Suprapubic skin (tissue), 4 donors: ENCODE measurements at regions not wholly inside any gene's neighbourhood (a gene's known extent, or its start where the extent isn't known, plus 50 kb on each side); places are given as distances from the start of the nearest gene placed in this dataset.

Source experiments
- DNase-seq, 2 donors: peaks; one replicate each; pipeline ENCODE4 v3.0.0-alpha.2; 2019; ENCODE audit warnings: low spot score in 2 of 2
- H3K27ac ChIP-seq: fragments of 200-600 bp; sonication (generic); one replicate; pipeline ENCODE4 v1.5.1; 2019
- H3K27me3 ChIP-seq: fragments of 200-600 bp; sonication (generic); one replicate; pipeline ENCODE4 v1.5.1; 2019
- H3K36me3 ChIP-seq: fragments of 200-600 bp; sonication (generic); one replicate; pipeline ENCODE4 v1.5.1; 2019
- H3K4me1 ChIP-seq: fragments of 200-600 bp; sonication (generic); one replicate; pipeline ENCODE4 v1.5.1; 2019
- H3K4me3 ChIP-seq: fragments of 200-600 bp; sonication (generic); one replicate; pipeline ENCODE4 v1.5.1; 2019; ENCODE audit warnings: mild to moderate bottlenecking
- H3K9me3 ChIP-seq: fragments of 200-600 bp; sonication (generic); one replicate; pipeline ENCODE4 v1.5.1; 2019
- CTCF ChIP-seq, 2 donors: fragments of 200-600 bp in 1 of 2; fragments of 450-650 bp in 1 of 2; sonication (generic) in 1 of 2; IDR thresholded peaks; one replicate each; pipeline ENCODE4 v1.5.1; 2016 to 2019; ENCODE audit warnings: antibody characterized with exemption in 2 of 2, mild to moderate bottlenecking in 1 of 2, moderate library complexity in 1 of 2
- EP300 ChIP-seq: sonication (generic); formaldehyde crosslinking; IDR thresholded peaks from one replicate; pipeline ENCODE4 v1.6.1; 2017; ENCODE audit warnings: antibody characterized with exemption
- POLR2A ChIP-seq, 2 donors: fragments of 450-650 bp; IDR thresholded peaks; one replicate each; pipeline ENCODE4 v1.6.1; 2017; ENCODE audit warnings: antibody characterized with exemption in 2 of 2, mild to moderate bottlenecking in 2 of 2, moderate library complexity in 2 of 2
- POLR2AphosphoS5 ChIP-seq, 3 donors: sonication (generic); formaldehyde crosslinking; IDR thresholded peaks; one replicate each; pipeline ENCODE4 v1.6.1; 2017; ENCODE audit warnings: antibody characterized with exemption in 3 of 3
- WGBS: methylation state at CpG from one replicate; pipeline ENCODE4 v1.1.5; 2018; 5-methylcytosine and 5-hydroxymethylcytosine counted together

GRCh38 chr2:129797489-129798300 lies 181.8 kb upstream of the RAB6C start:
- H3K27me3 ChIP-seq = peaks cover 15% of the 10 kb centered on the region
- H3K27ac ChIP-seq = no peak overlapping the region
- no peaks in the 10 kb centered on the region for H3K36me3 ChIP-seq
- TF ChIP-seq POLR2A (IDR thresholded peaks at IDR 0.05) (no peak), CTCF (IDR thresholded peaks at IDR 0.05) (no peak), POLR2AphosphoS5 (IDR thresholded peaks at IDR 0.05) (no peak), EP300 (no peak)
- no peak overlapping the region for H3K4me3 ChIP-seq
- no peaks in the 10 kb centered on the region for H3K9me3 ChIP-seq
- no peaks in the 10 kb centered on the region for H3K4me1 ChIP-seq
- no peak for DNase-seq
- WGBS = 83% methylated on average over 7 of the region's 16 CpGs

DNA sequence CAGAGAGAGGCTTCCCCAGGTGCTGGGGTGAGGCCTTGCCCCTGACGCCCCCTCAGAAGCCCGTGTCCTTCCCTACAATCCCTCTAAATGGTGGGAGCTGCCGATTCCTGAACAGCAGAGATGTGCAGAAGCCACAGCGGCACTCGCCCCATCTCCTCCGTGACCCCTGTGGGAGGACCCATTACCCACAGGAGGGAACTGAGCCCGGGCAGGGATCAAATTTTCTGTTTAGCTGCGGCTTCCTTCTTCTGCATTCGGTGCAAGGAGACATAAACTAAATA lies 181.2 kb upstream of the RAB6C start:
- H3K9me3 ChIP-seq = no peaks in the 10 kb centered on the region
- 99% methylated on average over 9 of the region's 9 CpGs for WGBS
- H3K27me3 ChIP-seq = peaks cover 15% of the 10 kb centered on the region
- no peaks in the 10 kb centered on the region for H3K4me1 ChIP-seq
- DNase-seq = no peak
- no peak for TF ChIP-seq POLR2A (IDR thresholded peaks at IDR 0.05)
- no peak for TF ChIP-seq CTCF (IDR thresholded peaks at IDR 0.05)
- TF ChIP-seq EP300 = no peak
- no peak for TF ChIP-seq POLR2AphosphoS5 (IDR thresholded peaks at IDR 0.05)
- no peak overlapping the region for H3K4me3 ChIP-seq
- no peak overlapping the region for H3K27ac ChIP-seq
- no peaks in the 10 kb centered on the region for H3K36me3 ChIP-seq

- no peak overlapping the region for H3K4me3 ChIP-seq
- no peak overlapping the region for H3K27ac ChIP-seq
- H3K36me3 ChIP-seq = no peaks in the 10 kb centered on the region
- H3K4me1 ChIP-seq = no peaks in the 10 kb centered on the region
- peaks cover 15% of the 10 kb centered on the region for H3K27me3 ChIP-seq
- no peak for DNase-seq
- TF ChIP-seq POLR2A (IDR thresholded peaks at IDR 0.05) (no peak), POLR2AphosphoS5 (IDR thresholded peaks at IDR 0.05) (no peak), EP300 (no peak), CTCF (IDR thresholded peaks at IDR 0.05) (no peak)
- no peaks in the 10 kb centered on the region for H3K9me3 ChIP-seq
- WGBS = 87% methylated on average over 9 of the region's 9 CpGs
Observed at GRCh38 chr2:129798626-129799025, 180.8 kb upstream of the RAB6C start.

GRCh38 chr2:129799036-129799958 lies 180.2 kb upstream of the RAB6C start:
- WGBS = 92% methylated on average over 18 of the region's 18 CpGs
- H3K4me3 ChIP-seq = no peak overlapping the region
- H3K9me3 ChIP-seq = no peaks in the 10 kb centered on the region
- no peak for DNase-seq
- no peaks in the 10 kb centered on the region for H3K4me1 ChIP-seq
- H3K36me3 ChIP-seq = no peaks in the 10 kb centered on the region
- TF ChIP-seq POLR2AphosphoS5 (IDR thresholded peaks at IDR 0.05) = no peak
- no peak for TF ChIP-seq EP300
- H3K27me3 ChIP-seq = peaks cover 15% of the 10 kb centered on the region
- no peak overlapping the region for H3K27ac ChIP-seq

- Histone ChIP-seq H3K4me3 (no peak overlapping the region), H3K27me3 (peaks cover 25% of the 10 kb centered on the region), H3K36me3 (no peaks in the 10 kb centered on the region), H3K27ac (no peak overlapping the region), H3K9me3 (no peaks in the 10 kb centered on the region), H3K4me1 (no peaks in the 10 kb centered on the region)
- DNase-seq = no peak
- WGBS = 78% methylated on average over 5 of the region's 5 CpGs
- TF ChIP-seq EP300 = no peak
- TF ChIP-seq CTCF (IDR thresholded peaks at IDR 0.05) = no peak
- TF ChIP-seq POLR2AphosphoS5 (IDR thresholded peaks at IDR 0.05) = no peak
- TF ChIP-seq POLR2A (IDR thresholded peaks at IDR 0.05) = no peak
Observed at GRCh38 chr2:129800285-129800684, 179.2 kb upstream of the RAB6C start.
